ENCODE measurements at regions not wholly inside any gene's neighbourhood (a gene's known extent, or its start where the extent isn't known, plus 50 kb on each side); places are given as distances from the start of the nearest gene placed in this dataset.
A peak's percentile ranks its signal among the peaks of the same experiment; 100 is the strongest.

DNA sequence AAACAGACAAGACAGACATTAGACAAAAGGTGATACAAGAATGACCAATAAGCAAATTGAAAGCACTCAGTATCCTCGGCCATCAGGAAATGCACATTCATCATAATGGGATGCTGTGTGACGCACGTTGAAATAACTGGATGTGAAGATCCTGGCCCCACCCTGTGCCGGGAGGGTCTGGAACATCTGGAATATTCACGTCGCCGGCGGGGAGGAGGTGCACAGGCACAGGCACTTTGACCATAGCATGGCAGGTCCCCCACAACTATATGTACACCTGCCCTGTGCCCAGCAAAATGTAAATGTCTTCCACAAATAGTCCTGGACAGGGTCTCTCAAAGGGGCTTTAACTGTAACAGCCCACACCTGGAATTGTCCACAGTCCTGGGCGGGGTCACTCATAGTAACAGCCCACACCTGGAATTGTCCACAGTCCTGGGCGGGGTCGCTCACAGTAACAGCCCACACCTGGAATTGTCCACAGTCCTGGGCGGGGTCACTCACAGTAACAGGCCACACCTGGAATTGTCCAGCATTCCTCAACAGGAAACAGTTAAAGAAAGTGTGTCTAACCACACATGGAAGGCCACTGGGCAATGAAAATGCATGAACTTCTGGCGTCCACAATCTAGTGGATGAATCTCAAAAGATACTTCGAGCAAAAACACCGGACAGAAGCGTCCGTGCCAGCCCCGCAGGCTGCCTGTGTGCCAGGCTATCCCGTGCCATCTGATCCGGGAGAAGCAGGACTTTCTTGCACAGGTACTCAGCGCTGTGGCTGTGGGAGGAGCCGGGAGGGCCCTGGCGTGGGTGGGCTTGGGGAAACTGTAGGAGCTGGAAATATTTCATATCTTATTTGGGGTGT, 113.4 kb downstream of the RTP5 start:
- no peak overlapping the region for H2BK120ac ChIP-seq (ENCODE audit: insufficient read depth, low read length, poor library complexity)
- no peak overlapping the region for H3K9ac ChIP-seq (ENCODE audit: low read length)
- no peak overlapping the region for H3K4me2 ChIP-seq (ENCODE audit: low read length)
- H3K27ac ChIP-seq (ENCODE audit: low read depth, low read length) = no peak overlapping the region
- H3K18ac ChIP-seq (ENCODE audit: low read length) = no peak overlapping the region
- H3K79me1 ChIP-seq (ENCODE audit: low read length) = no peaks in the 10 kb centered on the region
- H3K9me3 ChIP-seq (ENCODE audit: insufficient read depth, low read depth, low read length) = peaks cover 29% of the 10 kb centered on the region
- no peak overlapping the region for H3K4me3 ChIP-seq (ENCODE audit: low read depth, low read length)
- no peaks in the 10 kb centered on the region for H3K4me1 ChIP-seq (ENCODE audit: control insufficient read depth in 1 of 2, insufficient read depth in 2 of 2, low read length in 2 of 2)
- no peaks in the 10 kb centered on the region for H3K27me3 ChIP-seq (ENCODE audit: insufficient read depth, low read length)
- H4K91ac ChIP-seq (ENCODE audit: low read depth, low read length) = no peak overlapping the region
- no peak overlapping the region for H4K8ac ChIP-seq (ENCODE audit: low read depth, low read length)
- H2BK12ac ChIP-seq (ENCODE audit: low read length) = no peak overlapping the region
- WGBS (ENCODE audit: extremely low coverage, insufficient coverage, insufficient read length) = no CpG with 5 or more reads among the region's 23 CpGs
- no peak overlapping the region for H3K14ac ChIP-seq (ENCODE audit: low read length)
- H2BK5ac ChIP-seq (ENCODE audit: low read depth, low read length, poor library complexity) = no peak overlapping the region
- no peak overlapping the region for H2AK5ac ChIP-seq (ENCODE audit: low read length)
- H2AFZ ChIP-seq (ENCODE audit: insufficient read depth, low read length, poor library complexity) = no peak overlapping the region
- no peaks in the 10 kb centered on the region for H3K36me3 ChIP-seq (ENCODE audit: control insufficient read depth in 1 of 2, insufficient read depth in 2 of 2, low read length in 2 of 2)
- H4K12ac ChIP-seq (ENCODE audit: low read depth, low read length) = no peak overlapping the region
- DNase-seq = peak in 1 of 2 donors; percentile 5
- no peaks in the 10 kb centered on the region for H3K79me2 ChIP-seq (ENCODE audit: control insufficient read depth, insufficient read depth, low read length, poor library complexity)
- no peak overlapping the region for H3K4ac ChIP-seq (ENCODE audit: low read depth, low read length)
- H3K23ac ChIP-seq (ENCODE audit: low read length) = no peak overlapping the region

DNA sequence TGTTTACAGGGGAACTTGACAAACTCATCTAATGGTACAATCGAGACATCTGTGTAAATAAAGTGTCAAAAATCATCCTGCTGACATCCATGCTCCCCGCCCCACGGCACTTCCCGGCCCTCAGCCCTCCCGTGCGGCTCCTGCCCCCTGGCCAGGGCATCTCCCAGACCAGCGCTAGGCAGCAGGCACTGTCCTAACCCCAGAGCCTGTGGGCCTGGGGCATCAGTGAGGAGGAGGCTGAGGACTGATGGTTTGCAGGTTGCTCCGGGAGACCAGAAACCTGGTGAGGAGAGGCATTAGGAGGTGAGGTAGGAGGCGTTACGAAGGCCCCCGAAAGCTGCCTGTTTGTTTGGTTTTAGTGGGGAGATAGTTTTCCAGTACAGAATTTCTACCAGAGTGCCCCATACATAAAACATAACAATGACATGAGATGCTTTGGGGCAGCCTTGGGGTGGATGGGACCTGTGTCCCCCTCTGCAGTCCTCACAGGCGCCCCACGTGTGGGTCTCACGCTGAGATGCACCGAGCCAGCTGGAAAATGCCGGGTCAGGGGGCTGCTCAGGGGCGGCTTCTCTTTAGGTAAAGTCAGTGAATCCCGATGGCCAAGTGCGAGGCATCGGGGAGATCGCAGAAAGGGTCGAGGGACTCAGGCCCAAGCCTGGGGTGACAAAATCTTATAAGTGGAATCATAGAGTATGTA, 114.2 kb downstream of the RTP5 start:
- Histone ChIP-seq H4K8ac (ENCODE audit: low read depth, low read length) (no peak overlapping the region), H3K79me2 (ENCODE audit: control insufficient read depth, insufficient read depth, low read length, poor library complexity) (no peaks in the 10 kb centered on the region), H3K9me3 (ENCODE audit: insufficient read depth, low read depth, low read length) (peaks cover 34% of the 10 kb centered on the region), H2BK12ac (ENCODE audit: low read length) (no peak overlapping the region), H2AK5ac (ENCODE audit: low read length) (no peak overlapping the region), H3K9ac (ENCODE audit: low read length) (no peak overlapping the region), H3K27ac (ENCODE audit: low read depth, low read length) (no peak overlapping the region), H3K4me2 (ENCODE audit: low read length) (no peak overlapping the region), H4K91ac (ENCODE audit: low read depth, low read length) (no peak overlapping the region), H3K27me3 (ENCODE audit: insufficient read depth, low read length) (no peaks in the 10 kb centered on the region), H2BK120ac (ENCODE audit: insufficient read depth, low read length, poor library complexity) (no peak overlapping the region), H3K36me3 (ENCODE audit: control insufficient read depth in 1 of 2, insufficient read depth in 2 of 2, low read length in 2 of 2) (no peaks in the 10 kb centered on the region), H3K4me1 (ENCODE audit: control insufficient read depth in 1 of 2, insufficient read depth in 2 of 2, low read length in 2 of 2) (no peaks in the 10 kb centered on the region), H3K23ac (ENCODE audit: low read length) (no peak overlapping the region), H2AFZ (ENCODE audit: insufficient read depth, low read length, poor library complexity) (no peak overlapping the region), H3K14ac (ENCODE audit: low read length) (no peak overlapping the region), H3K4me3 (ENCODE audit: low read depth, low read length) (no peak overlapping the region), H3K4ac (ENCODE audit: low read depth, low read length) (no peak overlapping the region), H2BK5ac (ENCODE audit: low read depth, low read length, poor library complexity) (no peak overlapping the region), H4K12ac (ENCODE audit: low read depth, low read length) (no peak overlapping the region), H3K18ac (ENCODE audit: low read length) (no peak overlapping the region), H3K79me1 (ENCODE audit: low read length) (no peaks in the 10 kb centered on the region)
- no CpG with 5 or more reads among the region's 22 CpGs for WGBS (ENCODE audit: extremely low coverage, insufficient coverage, insufficient read length)
- DNase-seq = no peak

DNA sequence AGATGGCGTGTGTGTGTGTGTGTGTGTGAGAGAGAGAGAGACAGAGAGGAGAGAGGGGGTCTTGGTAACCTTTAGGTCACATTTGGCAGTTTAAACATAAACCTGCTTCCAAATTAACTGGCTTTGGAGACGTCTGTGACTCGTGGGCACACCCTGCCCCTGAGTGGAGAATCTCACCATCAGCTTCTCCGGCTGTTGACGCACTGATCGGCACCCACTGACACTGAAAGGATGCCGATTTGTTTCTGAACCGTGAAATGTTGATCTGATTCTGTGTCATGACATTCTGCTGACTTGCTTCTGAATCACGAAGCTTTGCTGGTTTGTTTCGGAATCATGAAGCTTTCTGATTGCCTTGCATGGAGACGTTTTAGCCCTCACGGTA, 114.7 kb downstream of the RTP5 start:
- H2BK5ac ChIP-seq (ENCODE audit: low read depth, low read length, poor library complexity) = no peak overlapping the region

DNA sequence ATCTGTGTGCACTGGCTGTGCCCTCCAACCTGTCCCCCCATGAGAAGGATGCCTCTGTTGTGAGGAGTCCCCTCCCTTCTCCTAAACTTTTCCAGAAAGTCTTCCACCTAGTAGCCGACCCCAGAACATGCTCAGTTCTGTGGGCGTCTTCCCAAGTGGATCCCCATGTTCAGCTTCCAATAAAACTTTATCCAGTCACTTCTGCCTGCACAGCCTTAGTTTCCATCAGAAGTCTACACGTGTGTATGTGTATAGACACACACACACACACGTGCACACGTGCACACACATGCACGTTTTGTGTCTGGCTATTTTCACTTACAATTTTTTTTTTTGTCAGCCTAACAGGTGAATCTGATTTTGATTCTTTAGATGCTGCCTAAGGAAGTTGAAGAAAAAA, 115.1 kb downstream of the RTP5 start:
- WGBS (ENCODE audit: extremely low coverage, insufficient coverage, insufficient read length) = no CpG with 5 or more reads among the region's 6 CpGs

More for the DNA sequence above, 114.7 kb downstream of the RTP5 start:
- Histone ChIP-seq H3K79me2 (ENCODE audit: control insufficient read depth, insufficient read depth, low read length, poor library complexity) (no peaks in the 10 kb centered on the region), H2BK12ac (ENCODE audit: low read length) (no peak overlapping the region), H3K9ac (ENCODE audit: low read length) (no peak overlapping the region), H3K4me2 (ENCODE audit: low read length) (no peak overlapping the region), H3K18ac (ENCODE audit: low read length) (no peak overlapping the region), H3K4ac (ENCODE audit: low read depth, low read length) (no peak overlapping the region), H3K79me1 (ENCODE audit: low read length) (no peaks in the 10 kb centered on the region), H3K27ac (ENCODE audit: low read depth, low read length) (no peak overlapping the region), H3K4me3 (ENCODE audit: low read depth, low read length) (no peak overlapping the region), H3K23ac (ENCODE audit: low read length) (no peak overlapping the region), H3K27me3 (ENCODE audit: insufficient read depth, low read length) (no peaks in the 10 kb centered on the region), H3K9me3 (ENCODE audit: insufficient read depth, low read depth, low read length) (peaks cover 38% of the 10 kb centered on the region), H4K8ac (ENCODE audit: low read depth, low read length) (no peak overlapping the region), H3K36me3 (ENCODE audit: control insufficient read depth in 1 of 2, insufficient read depth in 2 of 2, low read length in 2 of 2) (no peaks in the 10 kb centered on the region), H4K12ac (ENCODE audit: low read depth, low read length) (no peak overlapping the region), H4K91ac (ENCODE audit: low read depth, low read length) (no peak overlapping the region), H2BK120ac (ENCODE audit: insufficient read depth, low read length, poor library complexity) (no peak overlapping the region), H3K4me1 (ENCODE audit: control insufficient read depth in 1 of 2, insufficient read depth in 2 of 2, low read length in 2 of 2) (no peaks in the 10 kb centered on the region), H2AK5ac (ENCODE audit: low read length) (no peak overlapping the region), H2AFZ (ENCODE audit: insufficient read depth, low read length, poor library complexity) (no peak overlapping the region), H3K14ac (ENCODE audit: low read length) (no peak overlapping the region)
- DNase-seq = no peak
- no CpG with 5 or more reads among the region's 12 CpGs for WGBS (ENCODE audit: extremely low coverage, insufficient coverage, insufficient read length)

More for the DNA sequence above, 115.1 kb downstream of the RTP5 start:
- H2AK5ac ChIP-seq (ENCODE audit: low read length) = no peak overlapping the region
- no peak overlapping the region for H3K4ac ChIP-seq (ENCODE audit: low read depth, low read length)
- no peak overlapping the region for H4K12ac ChIP-seq (ENCODE audit: low read depth, low read length)
- H3K14ac ChIP-seq (ENCODE audit: low read length) = no peak overlapping the region
- no peak overlapping the region for H3K27ac ChIP-seq (ENCODE audit: low read depth, low read length)
- H4K8ac ChIP-seq (ENCODE audit: low read depth, low read length) = no peak overlapping the region
- H2BK12ac ChIP-seq (ENCODE audit: low read length) = no peak overlapping the region
- H2AFZ ChIP-seq (ENCODE audit: insufficient read depth, low read length, poor library complexity) = no peak overlapping the region
- H3K4me2 ChIP-seq (ENCODE audit: low read length) = no peak overlapping the region
- no peak overlapping the region for H3K4me3 ChIP-seq (ENCODE audit: low read depth, low read length)
- no peaks in the 10 kb centered on the region for H3K36me3 ChIP-seq (ENCODE audit: control insufficient read depth in 1 of 2, insufficient read depth in 2 of 2, low read length in 2 of 2)
- no peaks in the 10 kb centered on the region for H3K4me1 ChIP-seq (ENCODE audit: control insufficient read depth in 1 of 2, insufficient read depth in 2 of 2, low read length in 2 of 2)
- no peak overlapping the region for H4K91ac ChIP-seq (ENCODE audit: low read depth, low read length)
- no peak overlapping the region for H2BK5ac ChIP-seq (ENCODE audit: low read depth, low read length, poor library complexity)
- H3K79me2 ChIP-seq (ENCODE audit: control insufficient read depth, insufficient read depth, low read length, poor library complexity) = no peaks in the 10 kb centered on the region
- no peak for DNase-seq
- H3K18ac ChIP-seq (ENCODE audit: low read length) = no peak overlapping the region
- H2BK120ac ChIP-seq (ENCODE audit: insufficient read depth, low read length, poor library complexity) = no peak overlapping the region
- H3K27me3 ChIP-seq (ENCODE audit: insufficient read depth, low read length) = no peaks in the 10 kb centered on the region
- no peaks in the 10 kb centered on the region for H3K79me1 ChIP-seq (ENCODE audit: low read length)
- H3K23ac ChIP-seq (ENCODE audit: low read length) = no peak overlapping the region
- H3K9ac ChIP-seq (ENCODE audit: low read length) = no peak overlapping the region
- peaks cover 42% of the 10 kb centered on the region for H3K9me3 ChIP-seq (ENCODE audit: insufficient read depth, low read depth, low read length)

All from trophoblast cell (in vitro differentiated cells and primary cell).